ENCODE measurements at regions not wholly inside any gene's neighbourhood (a gene's known extent, or its start where the extent isn't known, plus 50 kb on each side); places are given as distances from the start of the nearest gene placed in this dataset.

GRCh38 chr3:162021206-162021605, 524.6 kb downstream of the OTOL1 start:
- DNase-seq, result no peak

- no peak for DNase-seq
These were observed 526.3 kb downstream of the OTOL1 start for GRCh38 chr3:162022911-162023310.

- no peak for DNase-seq
These were observed 533.1 kb downstream of the OTOL1 start for GRCh38 chr3:162029736-162030135.

GRCh38 chr3:162034368-162034767, 537.8 kb downstream of the OTOL1 start:
- DNase-seq, result no peak

GRCh38 chr3:162041622-162042021, 545.0 kb downstream of the OTOL1 start:
- DNase-seq, result no peak

- DNase-seq, result no peak
These were observed 556.0 kb downstream of the OTOL1 start for GRCh38 chr3:162052636-162053035.

GRCh38 chr3:162072656-162073164, 576.1 kb downstream of the OTOL1 start:
- no peak for DNase-seq

- no peak for DNase-seq
These were observed 576.9 kb downstream of the OTOL1 start for GRCh38 chr3:162073422-162073975.

- DNase-seq, result no peak
These were observed 580.5 kb downstream of the OTOL1 start for GRCh38 chr3:162077108-162077507.

- DNase-seq, result no peak
These were observed 585.9 kb downstream of the OTOL1 start for GRCh38 chr3:162082516-162082915.

- no peak for DNase-seq
These were observed 590.8 kb downstream of the OTOL1 start for GRCh38 chr3:162087361-162087760.

- no peak for DNase-seq
These were observed 596.1 kb downstream of the OTOL1 start for GRCh38 chr3:162092751-162093150.

GRCh38 chr3:162094301-162094700, 597.7 kb downstream of the OTOL1 start:
- no peak for DNase-seq

GRCh38 chr3:162096874-162097273, 600.3 kb downstream of the OTOL1 start:
- DNase-seq, result no peak

- DNase-seq, result no peak
These were observed 607.2 kb downstream of the OTOL1 start for GRCh38 chr3:162103808-162104207.

- DNase-seq, result no peak
These were observed 615.3 kb downstream of the OTOL1 start for GRCh38 chr3:162111861-162112260.

GRCh38 chr3:162112719-162113118, 616.1 kb downstream of the OTOL1 start:
- DNase-seq, result no peak

- DNase-seq, result no peak
These were observed 621.4 kb downstream of the OTOL1 start for GRCh38 chr3:162117961-162118360.

- DNase-seq, result no peak
These were observed 623.0 kb downstream of the OTOL1 start for GRCh38 chr3:162119651-162120050.

GRCh38 chr3:162122405-162122804, 625.8 kb downstream of the OTOL1 start:
- no peak for DNase-seq

GRCh38 chr3:162125790-162126189, 629.2 kb downstream of the OTOL1 start:
- DNase-seq, result no peak

- DNase-seq, result no peak
These were observed 634.0 kb downstream of the OTOL1 start for GRCh38 chr3:162130582-162130981.

GRCh38 chr3:162132981-162133380, 636.4 kb downstream of the OTOL1 start:
- no peak for DNase-seq

GRCh38 chr3:162134571-162134970, 638.0 kb downstream of the OTOL1 start:
- DNase-seq, result no peak

GRCh38 chr3:162136136-162136535, 639.5 kb downstream of the OTOL1 start:
- DNase-seq, result no peak
